ENCODE measurements at regions not wholly inside any gene's neighbourhood (a gene's known extent, or its start where the extent isn't known, plus 50 kb on each side); places are given as distances from the start of the nearest gene placed in this dataset.

DNA sequence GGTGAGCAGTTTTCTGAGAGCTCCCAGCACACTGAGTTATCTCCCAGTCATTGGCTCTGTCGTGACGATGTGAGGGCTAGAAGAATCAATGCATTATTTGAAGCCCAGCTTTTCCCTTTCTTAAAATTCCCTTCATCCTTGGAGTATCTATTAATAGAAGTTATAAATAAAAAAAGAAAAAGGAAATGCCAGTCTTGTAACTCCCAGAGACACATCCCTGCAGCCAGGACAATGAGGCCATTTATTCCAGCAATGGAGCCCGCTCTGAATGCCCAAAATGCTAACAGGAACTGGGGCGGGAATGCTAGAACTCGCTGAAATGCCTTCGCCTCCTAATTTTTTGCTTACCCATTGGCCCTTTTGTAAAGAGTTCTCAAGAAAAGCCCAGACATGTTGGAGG lies 305.8 kb downstream of the TFAP2C start:
- intact Hi-C loops (cut with micrococcal nuclease; ENCODE audit: unreplicated experiment): no loop called here
- ChIA-PET POLR2A (no interaction called here), SMC1A (ENCODE audit: uncharacterized antibody, unreplicated experiment) (no interaction called here), RAD21 (ENCODE audit: unreplicated experiment) (no interaction called here), CTCF (no interaction called here)
- Histone ChIP-seq H3K79me2 (ENCODE audit: control insufficient read depth, insufficient read depth, low read length) (no peaks in the 10 kb centered on the region), H3K4me3 (no peak overlapping the region), H3K36me3 (ENCODE audit: control insufficient read depth in 2 of 2, insufficient read depth in 2 of 2, low read length in 1 of 2) (no peaks in the 10 kb centered on the region), H3K4me2 (ENCODE audit: control insufficient read depth, insufficient read depth) (no peak overlapping the region), H4K20me1 (ENCODE audit: control insufficient read depth, insufficient read depth) (no peaks in the 10 kb centered on the region), H3K27ac (ENCODE audit: control insufficient read depth, insufficient read depth) (no peak overlapping the region), H3K27me3 (replicated peaks in 1 of 2; ENCODE audit: control insufficient read depth in 2 of 2, insufficient read depth in 2 of 2, low read length in 1 of 2) (no peaks in the 10 kb centered on the region; a peak in 1 of 4 replicates), H3K4me1 (ENCODE audit: control insufficient read depth, insufficient read depth, low read length) (no peaks in the 10 kb centered on the region), H2AFZ (ENCODE audit: control insufficient read depth, low read depth, low read length) (no peak overlapping the region), H3K9ac (ENCODE audit: control insufficient read depth, insufficient read depth, low read length) (no peak overlapping the region), H3K9me3 (replicated peaks; ENCODE audit: control insufficient read depth, insufficient read depth, low read length) (no peaks in the 10 kb centered on the region)
- 30% methylated on average over 6 of the region's 6 CpGs for WGBS (ENCODE audit: insufficient coverage, insufficient replicate concordance, low lambda C conversion rate, missing lambda C conversion rate)
- in situ Hi-C loops (cut with MboI): no loop called here
- ATAC-seq: no peak
- no TSS peak for BruUV-seq (replicated peaks)
- no peak for FAIRE-seq
- no peak for DNase-seq (ENCODE audit: low read depth, low spot score)
- no peak for TF ChIP-seq TARDBP (IDR thresholded peaks at IDR 0.05; ENCODE audit: borderline replicate concordance)
- TF ChIP-seq KAT2A (conservative IDR thresholded peaks at IDR 0.05; ENCODE audit: control insufficient read depth, low read depth, low read length): no peak
- no peak for TF ChIP-seq STAT3 (IDR thresholded peaks at IDR 0.05; ENCODE audit: low read depth, low read length)
- no peak for TF ChIP-seq CEBPB (IDR thresholded peaks at IDR 0.05; ENCODE audit: borderline replicate concordance in 1 of 2, low read depth in 2 of 2, low read length in 2 of 2)
- no peak for TF ChIP-seq SMAD1 (IDR thresholded peaks at IDR 0.05; ENCODE audit: low read depth, partially characterized antibody)
- TF ChIP-seq ZBTB4 (CRISPR knock-in tag; IDR thresholded peaks at IDR 0.05): no peak
- TF ChIP-seq ZNF274 (IDR thresholded peaks at IDR 0.05; ENCODE audit: insufficient read depth, insufficient read length): no peak
- no peak for TF ChIP-seq NR2C2 (IDR thresholded peaks at IDR 0.05; ENCODE audit: borderline replicate concordance, control insufficient read depth, insufficient read length, low read depth)
- no peak for TF ChIP-seq SPI1 (IDR thresholded peaks at IDR 0.05; ENCODE audit: borderline replicate concordance, insufficient read depth, low read depth, low read length)
- TF ChIP-seq HSF1 (IDR thresholded peaks at IDR 0.05; ENCODE audit: low read depth, low read length): no peak
- no peak for TF ChIP-seq SP1 (IDR thresholded peaks at IDR 0.05; ENCODE audit: low read depth, low read length)
- no peak for TF ChIP-seq CHD2 (IDR thresholded peaks at IDR 0.05; ENCODE audit: borderline replicate concordance, low read depth, low read length)
- TF ChIP-seq, protein P1, sequence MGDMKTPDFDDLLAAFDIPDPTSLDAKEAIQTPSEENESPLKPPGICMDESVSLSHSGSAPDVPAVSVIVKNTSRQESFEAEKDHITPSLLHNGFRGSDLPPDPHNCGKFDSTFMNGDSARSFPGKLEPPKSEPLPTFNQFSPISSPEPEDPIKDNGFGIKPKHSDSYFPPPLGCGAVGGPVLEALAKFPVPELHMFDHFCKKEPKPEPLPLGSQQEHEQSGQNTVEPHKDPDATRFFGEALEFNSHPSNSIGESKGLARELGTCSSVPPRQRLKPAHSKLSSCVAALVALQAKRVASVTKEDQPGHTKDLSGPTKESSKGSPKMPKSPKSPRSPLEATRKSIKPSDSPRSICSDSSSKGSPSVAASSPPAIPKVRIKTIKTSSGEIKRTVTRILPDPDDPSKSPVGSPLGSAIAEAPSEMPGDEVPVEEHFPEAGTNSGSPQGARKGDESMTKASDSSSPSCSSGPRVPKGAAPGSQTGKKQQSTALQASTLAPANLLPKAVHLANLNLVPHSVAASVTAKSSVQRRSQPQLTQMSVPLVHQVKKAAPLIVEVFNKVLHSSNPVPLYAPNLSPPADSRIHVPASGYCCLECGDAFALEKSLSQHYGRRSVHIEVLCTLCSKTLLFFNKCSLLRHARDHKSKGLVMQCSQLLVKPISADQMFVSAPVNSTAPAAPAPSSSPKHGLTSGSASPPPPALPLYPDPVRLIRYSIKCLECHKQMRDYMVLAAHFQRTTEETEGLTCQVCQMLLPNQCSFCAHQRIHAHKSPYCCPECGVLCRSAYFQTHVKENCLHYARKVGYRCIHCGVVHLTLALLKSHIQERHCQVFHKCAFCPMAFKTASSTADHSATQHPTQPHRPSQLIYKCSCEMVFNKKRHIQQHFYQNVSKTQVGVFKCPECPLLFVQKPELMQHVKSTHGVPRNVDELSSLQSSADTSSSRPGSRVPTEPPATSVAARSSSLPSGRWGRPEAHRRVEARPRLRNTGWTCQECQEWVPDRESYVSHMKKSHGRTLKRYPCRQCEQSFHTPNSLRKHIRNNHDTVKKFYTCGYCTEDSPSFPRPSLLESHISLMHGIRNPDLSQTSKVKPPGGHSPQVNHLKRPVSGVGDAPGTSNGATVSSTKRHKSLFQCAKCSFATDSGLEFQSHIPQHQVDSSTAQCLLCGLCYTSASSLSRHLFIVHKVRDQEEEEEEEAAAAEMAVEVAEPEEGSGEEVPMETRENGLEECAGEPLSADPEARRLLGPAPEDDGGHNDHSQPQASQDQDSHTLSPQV (IDR thresholded peaks at IDR 0.05): no peak
- no peak for TF ChIP-seq BACH1 (IDR thresholded peaks at IDR 0.05; ENCODE audit: borderline replicate concordance)
- TF ChIP-seq RB1 (IDR thresholded peaks at IDR 0.05; ENCODE audit: borderline replicate concordance): no peak
- no peak for TF ChIP-seq RELA (IDR thresholded peaks at IDR 0.05; ENCODE audit: borderline replicate concordance, partially characterized antibody)
